GM21360 (cell line): ENCODE measurements at regions not wholly inside any gene's neighbourhood (a gene's known extent, or its start where the extent isn't known, plus 50 kb on each side); places are given as distances from the start of the nearest gene placed in this dataset.
"Not testable (repeated sequence)": the region's sequence is repeated elsewhere in the genome, so short reads cannot be mapped to it uniquely, and the experiment has no call there.

ENCODE experiments used
- ATAC-seq: cut with Tn5 transposase; IDR thresholded peaks from one replicate; pipeline ENCODE4 v1.9.1; 2021; ENCODE audit warnings: mild to moderate bottlenecking, moderate library complexity; ENCODE audit not compliant: unreplicated experiment

DNA sequence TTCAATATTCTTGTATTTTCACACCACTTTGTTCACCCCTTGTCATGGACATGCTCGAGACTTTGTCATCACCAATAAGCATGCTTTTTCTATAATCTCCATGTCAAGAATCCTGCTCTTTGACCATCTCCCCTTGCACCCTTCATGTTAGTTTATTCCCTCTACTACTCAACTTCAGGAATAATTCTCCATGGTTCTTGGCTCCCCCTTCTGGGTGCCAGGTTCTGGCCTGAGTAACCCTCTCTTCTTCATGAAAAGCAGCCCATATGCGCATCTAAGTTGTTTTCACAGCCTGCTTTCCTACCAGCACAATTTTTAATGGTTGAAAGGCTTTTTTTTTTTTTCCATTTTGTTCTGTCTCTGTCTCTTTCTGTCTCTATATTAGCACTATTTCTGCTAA lies 160.7 kb downstream of the LEPR start:
- ATAC-seq, result no peak

DNA sequence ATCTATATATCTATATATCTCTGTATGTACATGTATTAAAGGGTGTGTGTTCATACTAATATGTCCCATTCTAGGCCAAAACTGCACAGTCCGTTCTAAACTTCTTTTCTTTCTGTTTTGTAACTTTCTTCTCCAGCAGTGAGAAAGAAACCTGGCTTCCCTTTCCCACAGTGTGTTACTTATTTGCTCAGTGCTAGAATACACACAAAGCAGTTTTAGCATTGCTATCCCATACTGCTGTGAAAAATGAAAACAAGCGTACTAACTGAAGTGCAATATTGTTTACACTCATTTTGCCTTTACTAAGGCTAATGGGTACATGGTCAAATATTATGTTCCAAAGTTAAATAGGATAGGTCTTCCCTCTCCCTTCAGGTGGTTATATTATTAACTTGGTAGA lies 163.9 kb downstream of the LEPR start:
- ATAC-seq, result no peak

DNA sequence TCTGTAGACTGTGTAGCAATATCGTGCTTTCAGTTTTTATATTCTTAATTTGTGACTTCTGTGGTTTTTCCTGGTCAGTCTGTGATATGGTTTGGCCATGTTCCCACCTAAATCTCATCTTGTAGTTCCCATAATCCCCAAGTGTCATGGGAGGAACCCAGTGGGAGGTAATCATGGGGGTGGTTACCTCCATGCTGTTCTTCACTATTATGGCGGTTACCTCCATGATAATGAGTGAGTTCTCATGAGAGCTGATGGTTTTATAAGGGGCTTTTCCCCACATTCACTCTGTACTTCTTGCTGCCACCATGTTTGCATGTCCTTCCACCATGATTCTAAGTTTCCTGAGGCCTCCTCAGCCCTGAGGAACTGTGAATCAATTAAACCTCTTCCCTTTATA lies 169.8 kb downstream of the LEPR start:
- no peak for ATAC-seq

DNA sequence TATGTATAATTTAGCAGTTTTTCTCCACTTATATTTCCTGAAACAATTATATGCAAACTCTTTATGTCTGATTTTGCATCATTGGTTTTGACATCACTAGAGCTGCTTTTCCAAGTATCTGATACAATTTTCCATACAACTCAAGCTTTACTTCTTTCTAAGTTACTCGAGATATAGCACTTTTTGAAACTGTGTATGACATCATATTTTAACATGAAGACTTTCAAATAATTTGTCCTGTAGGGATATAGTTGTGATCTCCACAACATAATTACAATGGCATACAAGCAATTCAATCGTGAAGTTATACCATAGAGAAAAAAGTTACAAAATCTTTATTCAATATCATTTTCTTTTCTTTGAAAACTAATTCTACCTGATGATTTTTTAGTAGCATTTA lies 173.0 kb downstream of the LEPR start:
- no peak for ATAC-seq

DNA sequence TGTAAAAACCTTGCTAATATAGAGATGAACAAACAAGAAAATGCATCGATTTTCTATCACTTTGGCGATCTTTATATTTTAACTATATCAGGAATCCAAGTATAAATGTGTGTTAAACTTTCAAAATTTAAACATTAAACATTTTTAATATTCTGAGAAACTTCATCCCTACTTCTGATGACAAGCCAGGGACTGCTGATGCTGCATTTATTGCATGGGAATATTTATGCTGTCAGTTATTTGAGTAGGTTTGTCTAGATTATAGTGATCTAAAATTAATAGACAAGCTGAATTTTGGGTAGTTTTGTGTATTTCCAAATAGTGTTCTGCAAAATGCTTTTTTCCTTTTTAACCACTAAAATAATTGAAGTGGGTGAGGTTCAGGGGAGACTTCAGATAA lies 175.3 kb downstream of the LEPR start:
- ATAC-seq, result no peak

DNA sequence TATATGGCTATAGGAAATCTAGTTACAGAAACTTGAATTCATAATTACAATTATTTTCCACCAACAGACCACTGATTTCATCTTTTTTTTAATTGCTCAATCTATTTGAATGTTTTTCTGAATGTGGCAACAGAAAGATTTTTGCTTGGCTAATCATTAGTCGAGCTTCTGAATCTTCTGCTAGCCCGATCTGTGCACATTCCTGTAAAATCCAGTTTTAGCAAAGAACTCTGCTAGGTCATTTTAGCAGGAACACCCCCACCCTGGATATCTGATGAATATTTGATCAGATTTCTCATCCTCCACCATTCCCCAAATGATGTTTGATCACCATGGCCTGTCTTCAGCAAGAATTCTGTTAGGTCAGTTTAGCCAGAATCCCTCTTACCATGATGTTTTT lies 176.3 kb downstream of the LEPR start:
- ATAC-seq, result no peak

DNA sequence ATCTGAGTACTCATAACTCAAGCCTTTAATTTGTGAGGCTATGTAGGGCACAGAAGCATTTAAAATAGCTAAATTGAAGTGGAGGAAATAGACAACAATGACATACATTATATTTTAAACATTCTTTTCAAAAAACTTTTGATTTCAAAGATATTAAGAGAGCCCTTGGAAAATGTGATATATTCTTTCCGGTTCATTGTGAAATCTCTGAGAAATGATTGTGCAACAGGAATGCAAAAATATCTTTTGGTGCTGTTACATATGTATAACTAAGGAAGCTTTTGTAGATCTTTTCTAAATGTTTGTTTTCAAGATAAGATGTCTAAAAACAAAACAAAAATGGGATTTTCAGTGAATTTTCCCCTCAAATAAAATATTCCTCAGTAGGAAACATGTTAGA lies 185.2 kb downstream of the LEPR start:
- ATAC-seq, result no peak

DNA sequence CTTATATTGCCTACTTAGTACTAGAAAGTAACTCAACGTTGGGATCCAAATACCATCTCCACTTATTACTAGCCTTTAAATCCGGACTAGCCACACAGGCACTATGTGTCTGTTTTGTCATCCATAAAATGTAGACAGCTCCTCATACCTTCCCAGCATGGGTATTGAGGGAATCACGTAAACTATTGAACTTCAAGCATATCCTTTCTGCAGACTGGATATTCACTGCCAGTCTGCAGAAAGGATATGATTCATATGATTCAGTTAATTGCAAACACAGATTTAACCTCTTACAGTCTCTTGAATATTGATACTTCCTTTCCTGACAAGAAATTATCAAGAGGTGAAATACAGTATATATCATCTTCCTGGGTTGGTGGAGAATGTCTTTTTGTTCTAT lies 186.0 kb downstream of the LEPR start:
- no peak for ATAC-seq

DNA sequence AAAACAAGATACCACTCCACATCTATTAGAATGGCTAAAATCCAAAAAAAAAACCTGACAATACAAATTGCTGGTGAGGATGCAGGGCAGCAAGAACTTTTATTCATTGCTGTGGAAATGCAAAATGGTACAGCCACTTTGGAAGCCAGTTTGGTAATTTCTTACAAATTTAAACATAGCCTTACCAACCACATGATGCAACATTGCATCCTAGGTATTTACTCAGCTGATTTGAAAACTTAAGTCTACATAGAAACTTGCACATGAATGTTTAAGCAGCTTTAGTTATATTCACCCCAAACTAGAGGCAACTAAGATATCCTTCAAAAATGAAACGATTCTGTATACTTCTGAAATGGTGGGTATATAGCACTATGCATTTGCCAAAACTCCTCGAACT lies 178.8 kb upstream of the PDE4B start:
- ATAC-seq, result no peak

DNA sequence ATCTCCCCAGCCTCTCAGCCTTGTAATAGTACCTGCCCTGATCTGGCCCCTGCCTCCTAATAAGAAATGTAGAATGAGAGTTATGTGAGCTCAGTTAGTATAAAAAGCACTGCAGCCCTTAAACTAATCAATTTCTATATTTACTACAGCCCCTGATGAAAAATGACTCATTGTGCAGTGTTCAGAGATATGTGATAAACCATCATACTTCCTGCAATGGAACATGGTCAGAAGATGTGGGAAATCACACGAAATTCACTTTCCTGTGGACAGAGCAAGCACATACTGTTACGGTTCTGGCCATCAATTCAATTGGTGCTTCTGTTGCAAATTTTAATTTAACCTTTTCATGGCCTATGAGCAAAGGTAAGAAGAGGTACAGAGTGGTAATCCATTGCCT lies 176.8 kb upstream of the PDE4B start:
- ATAC-seq, result no peak

DNA sequence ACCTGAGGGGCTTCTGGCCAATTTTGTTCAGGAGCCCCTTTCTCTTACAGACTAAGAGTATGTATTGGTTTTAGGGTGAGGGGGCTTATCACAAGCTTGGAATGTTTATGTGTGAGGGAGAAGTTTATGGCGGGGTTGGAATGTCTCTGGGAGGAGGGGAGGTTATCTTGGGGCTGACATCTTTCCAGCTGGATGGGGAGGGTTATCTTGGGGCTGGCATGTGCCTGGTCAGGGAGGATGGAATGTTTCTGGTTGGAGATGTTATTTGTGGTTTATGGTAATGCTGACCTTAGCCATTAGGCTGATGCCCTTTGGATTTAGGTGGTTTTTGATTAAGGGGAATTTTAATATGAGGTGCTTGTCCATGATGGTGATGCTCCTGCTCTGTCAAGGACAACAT lies 171.0 kb upstream of the PDE4B start:
- ATAC-seq, result not testable (repeated sequence)

DNA sequence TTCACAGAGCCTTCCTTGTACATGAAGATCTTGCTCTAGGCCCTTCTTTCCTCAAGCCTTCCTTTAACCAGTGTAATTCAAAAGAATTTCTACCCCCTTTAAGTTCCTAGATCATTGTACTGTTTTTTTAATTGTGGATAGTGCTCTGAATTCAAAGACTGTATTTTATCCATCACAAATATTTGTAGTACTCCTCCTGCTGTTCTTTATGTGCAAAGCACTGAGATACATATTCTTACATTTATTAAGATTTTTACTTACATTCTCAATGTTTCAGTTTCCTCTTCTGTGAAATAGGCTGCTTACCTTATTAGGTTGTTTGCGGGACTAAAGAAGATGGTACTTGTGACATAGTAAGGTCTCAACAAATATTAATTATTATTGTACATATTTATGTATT lies 168.8 kb upstream of the PDE4B start:
- ATAC-seq, result no peak

DNA sequence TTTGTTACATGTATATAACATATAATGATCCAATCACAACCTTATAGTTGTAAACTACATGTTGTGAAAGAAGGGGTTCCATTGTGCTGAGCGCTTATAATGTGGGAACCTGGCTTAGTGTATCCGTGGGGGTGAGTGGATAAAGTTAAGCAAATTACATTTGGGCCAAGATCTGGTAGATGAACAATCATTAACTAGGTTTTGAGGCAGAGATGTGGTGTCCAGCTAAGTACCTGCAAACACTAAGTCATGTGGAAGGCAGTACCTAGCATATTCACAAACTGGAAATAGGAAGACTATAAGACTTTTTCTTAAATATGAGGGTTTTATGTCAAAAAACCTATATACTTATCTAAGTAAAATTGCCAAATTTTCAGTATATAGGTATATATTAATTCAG lies 167.2 kb upstream of the PDE4B start:
- no peak for ATAC-seq

DNA sequence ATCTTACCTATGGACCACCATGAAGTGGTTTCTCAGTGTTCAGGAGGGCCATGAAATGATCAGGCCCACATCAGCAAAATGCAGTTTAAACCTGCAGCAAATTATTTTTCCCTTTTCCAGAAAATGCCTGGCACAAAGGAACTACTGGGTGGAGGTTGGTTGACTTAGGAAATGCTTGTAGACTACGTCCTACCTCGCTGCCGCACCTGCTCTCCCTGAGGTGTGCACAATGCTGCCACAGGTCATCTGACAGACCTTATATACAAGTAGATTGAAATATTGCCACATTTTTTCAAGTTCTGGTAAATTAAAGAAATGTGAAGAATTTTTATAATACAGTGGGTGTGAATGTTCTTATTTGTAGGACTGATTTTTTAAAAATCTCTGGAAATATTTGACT lies 166.7 kb upstream of the PDE4B start:
- ATAC-seq, result no peak

DNA sequence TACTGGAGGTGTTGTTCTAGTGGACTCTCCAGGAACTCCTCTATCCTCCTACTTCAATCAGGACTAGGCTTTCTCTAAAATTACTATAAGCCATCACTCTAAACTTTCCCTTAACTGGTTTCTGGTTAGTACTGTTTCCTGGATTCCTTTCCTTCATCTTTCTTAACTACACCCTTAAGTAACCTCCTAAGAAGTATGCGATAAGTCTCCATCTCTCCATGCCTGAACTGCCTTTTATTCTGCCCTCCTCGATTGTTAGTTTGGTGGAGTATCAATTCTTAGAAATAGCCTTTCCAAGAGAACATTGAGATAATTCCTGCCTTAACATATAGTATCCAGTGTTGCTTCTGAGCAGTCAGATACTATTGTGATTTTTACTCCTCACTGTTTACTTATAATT lies 162.9 kb upstream of the PDE4B start:
- no peak for ATAC-seq

DNA sequence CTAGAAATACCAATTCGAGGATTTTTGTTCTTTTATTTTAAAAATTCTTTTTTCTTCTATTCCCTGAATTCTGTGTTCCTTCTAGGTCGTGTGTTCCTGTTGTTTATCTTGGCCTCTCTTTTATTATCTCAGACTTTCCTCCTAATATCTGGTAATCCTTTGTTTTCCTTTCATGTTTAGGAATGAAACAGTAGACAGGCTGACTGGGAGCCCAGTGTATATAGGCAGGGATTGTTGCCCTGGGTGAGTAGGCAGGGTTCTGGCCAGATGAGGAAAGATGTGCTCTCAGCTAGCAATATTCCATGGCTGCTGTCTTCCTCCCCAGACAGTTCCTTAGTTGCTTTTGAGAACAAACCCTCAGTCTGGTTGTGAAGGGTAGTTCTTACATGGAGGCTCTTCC lies 161.8 kb upstream of the PDE4B start:
- ATAC-seq, result no peak

DNA sequence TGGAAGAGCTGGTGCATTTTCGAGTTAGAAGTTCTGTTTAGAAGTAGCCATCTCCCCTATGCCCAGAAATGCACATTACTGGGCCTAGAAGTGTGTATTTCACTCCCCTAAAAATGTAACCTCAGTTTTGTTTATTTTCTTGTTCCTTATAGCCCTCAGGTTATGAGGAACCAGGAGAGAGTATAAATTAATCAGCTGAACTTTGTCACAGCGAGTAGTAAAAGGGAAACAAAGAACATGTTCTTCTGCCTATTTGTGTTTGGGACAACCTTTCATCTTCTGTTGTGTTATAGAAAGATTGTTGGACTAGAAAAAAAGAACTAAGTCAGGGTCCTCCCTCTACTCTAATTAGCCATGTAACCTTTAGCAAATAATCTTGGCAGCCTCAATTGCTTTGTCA lies 160.5 kb upstream of the PDE4B start:
- ATAC-seq, result no peak

DNA sequence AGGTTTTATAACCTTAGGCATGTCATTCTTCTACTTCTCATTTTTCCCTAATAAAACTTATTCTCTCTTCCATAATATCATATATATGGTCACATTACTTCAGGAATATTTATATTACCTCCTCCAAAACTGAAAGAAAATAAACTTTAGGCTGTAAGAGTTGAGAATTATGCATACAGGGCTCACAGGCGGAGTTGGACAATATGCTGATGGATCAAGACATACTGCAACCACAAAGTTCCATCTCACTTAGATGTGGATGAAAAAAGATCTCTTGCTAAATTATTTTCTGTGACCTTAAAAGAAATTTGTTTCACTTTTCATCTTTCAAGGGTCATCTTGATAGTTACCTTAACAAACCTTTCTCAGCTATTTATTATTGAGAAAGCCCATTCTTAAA lies 152.6 kb upstream of the PDE4B start:
- no peak for ATAC-seq

DNA sequence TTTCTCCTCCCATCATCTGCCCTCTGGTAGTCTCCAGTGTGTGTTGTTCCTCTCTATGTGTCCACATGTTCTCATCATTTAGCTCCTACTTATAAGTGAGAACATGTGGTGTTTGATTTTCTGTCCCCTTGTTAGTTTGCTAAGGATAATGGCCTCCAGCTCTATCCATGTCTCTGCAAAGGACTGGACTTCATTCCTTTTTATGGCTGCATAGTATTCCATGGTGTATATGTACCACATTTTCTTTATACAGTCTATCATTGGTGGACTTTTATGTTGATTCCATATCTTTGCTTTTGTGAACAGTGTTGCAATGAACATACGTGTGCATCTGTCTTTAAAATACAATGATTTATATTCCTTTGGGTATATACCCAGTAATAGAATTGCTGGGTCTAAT lies 143.5 kb upstream of the PDE4B start:
- not testable (repeated sequence) for ATAC-seq

DNA sequence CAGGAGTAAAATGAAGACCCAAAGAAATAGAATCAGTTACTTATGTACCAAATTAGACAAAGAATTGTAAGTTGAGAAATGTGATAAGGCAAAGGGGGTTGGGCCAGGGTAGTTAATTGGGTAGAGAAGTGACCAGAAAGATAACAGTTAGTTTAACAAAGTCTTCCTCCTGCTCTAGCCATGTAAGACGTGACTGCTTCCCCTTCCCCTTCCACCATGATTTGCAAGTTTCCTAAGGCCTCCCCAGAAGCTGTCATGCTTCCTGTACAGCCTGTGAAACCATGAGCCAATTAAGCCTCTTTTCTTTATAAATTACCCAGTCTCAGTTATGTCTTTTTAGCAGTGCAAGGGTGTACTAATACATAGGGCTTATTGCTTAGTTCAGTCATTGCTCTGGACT lies 142.0 kb upstream of the PDE4B start:
- no peak for ATAC-seq

DNA sequence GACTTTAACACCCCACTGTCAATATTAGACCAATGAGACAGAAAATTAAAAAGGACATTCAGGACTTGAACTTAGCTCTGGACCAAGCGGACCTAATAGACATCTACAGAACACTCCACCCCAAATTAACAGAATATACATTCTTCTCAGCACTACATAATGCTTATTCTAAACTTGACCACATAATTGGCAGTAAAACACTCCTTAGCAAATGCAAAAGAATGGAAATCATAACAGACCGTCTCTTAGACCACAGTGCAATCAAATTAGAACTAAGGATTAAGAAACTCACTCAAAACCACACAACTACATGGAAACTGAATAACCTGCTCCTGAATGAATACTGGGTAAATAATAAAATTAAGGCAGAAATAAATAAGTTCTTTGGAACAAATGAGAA lies 138.2 kb upstream of the PDE4B start:
- ATAC-seq, result not testable (repeated sequence)

DNA sequence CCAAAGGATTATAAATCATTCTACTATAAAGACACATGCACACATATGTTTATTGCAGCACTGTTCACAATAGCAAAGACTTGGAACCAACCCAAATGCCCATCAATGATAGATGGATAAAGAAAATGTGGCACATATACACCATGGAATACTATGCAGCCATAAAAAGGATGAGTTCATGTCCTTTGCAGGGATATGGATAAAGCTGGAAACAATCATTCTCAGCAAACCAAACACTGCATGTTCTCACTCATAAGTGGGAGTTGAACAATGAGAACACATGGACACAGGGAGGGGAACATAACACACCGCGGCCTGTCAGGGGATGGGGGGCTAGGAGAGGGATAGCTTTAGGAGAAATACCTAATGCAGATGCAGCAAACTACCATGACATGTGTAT lies 135.1 kb upstream of the PDE4B start:
- not testable (repeated sequence) for ATAC-seq

DNA sequence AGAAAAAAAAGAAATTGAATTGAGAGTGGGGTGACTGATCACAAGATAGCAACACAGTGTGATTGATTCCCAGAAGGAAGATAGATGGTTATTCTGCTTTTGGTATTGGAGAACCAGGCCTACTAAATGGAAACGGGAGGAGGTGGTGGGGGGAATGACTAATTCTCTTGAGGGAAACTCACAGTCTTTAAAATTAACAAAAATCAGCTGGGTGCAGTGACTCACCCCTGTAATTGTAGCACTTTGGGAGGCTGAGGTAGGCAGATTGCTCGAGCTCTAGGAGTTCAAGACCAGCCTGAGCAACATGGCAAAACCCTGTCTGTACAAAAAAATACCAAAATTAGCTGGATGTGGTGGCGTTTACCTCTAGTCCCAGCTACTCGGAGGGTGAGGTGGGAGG lies 134.6 kb upstream of the PDE4B start:
- no peak for ATAC-seq

DNA sequence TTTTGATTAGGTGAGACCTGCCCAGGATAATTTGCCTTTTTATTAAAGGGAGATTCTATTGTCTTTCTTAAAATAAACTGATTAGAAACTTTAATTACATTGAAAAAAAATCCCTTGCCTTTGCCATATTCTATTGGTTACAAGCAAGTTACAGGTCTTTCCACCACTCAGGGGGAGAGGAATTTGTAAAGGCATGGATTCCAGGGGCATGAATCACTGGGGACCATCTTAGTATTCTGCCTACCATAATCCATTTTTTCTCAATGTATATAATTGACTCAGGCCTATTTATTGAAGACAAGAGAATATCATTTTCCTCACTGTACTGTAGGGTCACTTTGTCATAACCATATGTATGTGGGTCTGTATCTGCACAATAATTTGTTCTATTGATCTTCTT lies 124.3 kb upstream of the PDE4B start:
- ATAC-seq, result no peak
